HG02885 (cell line): ENCODE measurements at regions not wholly inside any gene's neighbourhood (a gene's known extent, or its start where the extent isn't known, plus 50 kb on each side); places are given as distances from the start of the nearest gene placed in this dataset.

Experiments
- ATAC-seq: cut with Tn5 transposase; IDR thresholded peaks from one replicate; pipeline ENCODE4 v1.9.1; 2021; ENCODE audit warnings: mild to moderate bottlenecking; ENCODE audit not compliant: unreplicated experiment, poor library complexity

DNA sequence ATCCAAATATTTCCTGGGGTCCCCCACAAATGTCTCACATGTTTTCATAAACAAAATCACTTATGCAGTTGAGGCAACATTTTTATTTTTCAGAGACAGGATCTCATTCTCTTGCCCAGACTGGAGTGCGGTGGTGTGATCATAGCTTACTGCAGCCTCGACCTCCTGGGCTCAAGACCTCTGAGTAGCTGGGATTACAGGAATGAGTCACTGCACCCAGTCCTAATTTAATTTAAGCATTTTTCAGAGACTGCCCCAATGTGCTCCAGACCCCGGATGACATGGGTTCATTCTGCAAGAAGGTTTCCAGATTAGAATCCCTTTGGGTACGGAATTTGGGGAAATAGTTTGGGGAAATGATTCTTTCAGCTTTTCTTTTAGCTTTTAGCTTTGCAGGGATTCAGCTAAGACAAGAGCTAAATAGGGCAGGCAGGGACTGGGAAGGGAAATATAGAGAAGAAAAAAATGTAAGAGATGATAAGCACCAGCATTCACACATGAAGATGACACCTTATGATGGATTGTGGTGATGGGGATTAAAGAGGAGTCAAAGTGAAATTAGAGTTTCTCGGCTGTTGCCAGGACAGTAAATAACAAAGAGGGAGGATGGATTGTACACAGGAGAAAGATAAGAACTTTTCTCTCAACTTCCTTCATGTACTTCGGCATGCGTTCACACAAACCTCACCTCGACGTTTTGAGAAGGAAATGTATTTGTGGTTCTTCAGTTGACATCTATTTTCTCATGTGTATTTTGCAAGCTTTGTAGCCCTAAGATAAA, 169.4 kb upstream of the TAB2 start:
- ATAC-seq = no peak

DNA sequence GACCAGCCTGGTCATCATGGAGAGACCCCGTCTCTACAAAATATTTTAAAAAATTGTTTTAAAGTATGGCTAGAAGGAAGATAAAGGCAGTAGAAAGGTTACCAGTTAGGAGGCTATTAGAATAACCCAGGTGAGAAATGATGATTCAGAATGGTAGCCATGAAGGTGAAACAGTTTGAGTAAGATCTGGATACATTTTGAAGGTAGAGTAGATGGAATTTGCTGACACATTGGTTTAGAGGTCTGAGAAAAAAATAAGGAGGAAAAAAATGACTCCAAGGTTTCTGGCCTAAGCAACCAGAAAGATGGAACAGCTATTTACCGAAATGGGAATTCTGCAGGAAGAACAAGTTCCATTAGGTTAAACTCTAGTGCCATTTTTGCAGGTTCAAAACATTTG, 167.9 kb upstream of the TAB2 start:
- no peak for ATAC-seq

DNA sequence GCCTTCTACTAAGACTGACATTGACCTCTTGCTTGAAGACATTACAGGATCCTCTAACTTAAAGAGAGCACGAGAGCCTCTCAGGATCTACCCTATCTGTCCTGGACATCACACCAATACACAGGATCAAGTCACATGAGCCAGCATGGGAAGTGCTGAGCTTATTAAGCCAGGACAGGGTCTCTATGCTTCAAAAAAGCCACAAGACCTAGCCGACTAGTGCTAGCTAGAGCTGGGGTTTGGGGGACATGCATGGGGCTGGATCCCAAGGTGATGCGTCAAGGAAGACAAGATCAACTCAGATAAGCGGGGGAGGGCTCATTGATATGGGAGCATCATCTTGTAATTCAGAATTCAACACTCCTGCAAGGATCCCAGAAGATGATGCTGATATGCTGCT, 167.2 kb upstream of the TAB2 start:
- no peak for ATAC-seq

DNA sequence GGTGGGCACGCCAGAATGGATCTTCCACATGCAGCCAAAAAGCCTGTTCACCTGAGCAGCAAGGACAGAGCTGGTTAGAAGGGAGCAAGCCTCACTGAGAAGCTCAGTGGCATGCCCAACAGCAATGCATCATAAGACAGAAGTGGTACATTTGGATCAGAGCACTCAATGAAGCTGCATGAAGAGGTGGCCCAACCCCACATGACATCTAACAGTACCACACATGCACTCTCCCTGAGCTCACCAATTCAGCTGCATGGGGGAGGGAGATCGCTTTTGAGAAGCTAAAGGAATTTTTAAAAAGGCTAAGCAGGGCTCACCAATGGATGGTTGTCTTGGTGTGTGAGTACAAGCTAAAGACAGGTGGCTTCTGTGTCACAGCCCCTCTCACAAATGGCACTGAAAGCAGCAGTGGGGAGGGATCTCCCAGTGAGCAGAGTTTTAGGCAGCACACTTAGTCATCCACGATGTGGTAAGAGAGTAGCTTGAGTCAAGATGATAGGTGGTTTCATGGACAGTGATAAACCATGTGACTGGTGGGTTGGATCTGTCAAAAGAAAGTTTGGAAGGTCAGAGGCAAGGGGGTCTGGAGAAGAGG, 166.6 kb upstream of the TAB2 start:
- no peak for ATAC-seq

DNA sequence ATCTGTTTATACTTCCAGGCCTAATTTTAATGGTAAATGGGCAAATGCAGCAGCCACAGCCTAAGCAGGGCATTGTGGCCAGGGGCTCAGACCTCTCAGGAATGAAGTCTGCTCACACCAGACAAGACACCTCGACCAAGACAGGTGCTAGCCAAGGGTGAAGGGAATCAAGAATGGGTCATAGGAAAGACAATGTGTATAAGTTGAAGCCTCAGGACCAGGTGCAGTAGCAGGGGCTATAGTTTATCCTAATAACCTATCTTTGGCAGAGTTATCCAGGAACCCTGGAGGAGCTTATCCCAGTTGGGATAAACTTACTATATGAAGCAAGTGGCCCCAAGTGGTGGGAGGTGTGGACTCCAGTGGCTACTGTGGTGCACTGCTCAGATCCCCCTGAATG, 165.0 kb upstream of the TAB2 start:
- ATAC-seq = no peak

DNA sequence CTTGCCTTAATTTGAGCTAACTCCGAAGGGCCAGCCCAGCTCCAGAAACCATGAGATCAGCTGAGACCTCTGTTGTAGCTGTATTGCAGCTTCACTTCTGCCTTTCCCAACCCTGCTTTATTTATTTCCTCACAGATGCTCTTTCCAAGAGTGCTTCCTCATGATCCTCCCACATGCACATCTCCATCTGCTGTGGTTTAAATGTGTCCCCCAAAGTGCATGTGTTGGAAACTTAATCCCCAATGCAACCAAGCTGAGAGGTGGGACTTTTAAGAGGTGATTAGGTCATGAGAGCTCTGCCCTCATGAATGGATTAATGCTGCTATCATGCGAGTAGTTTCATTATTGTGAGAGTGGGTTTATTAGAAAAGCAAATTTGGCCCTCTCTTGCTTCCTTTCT, 164.4 kb upstream of the TAB2 start:
- no peak for ATAC-seq

DNA sequence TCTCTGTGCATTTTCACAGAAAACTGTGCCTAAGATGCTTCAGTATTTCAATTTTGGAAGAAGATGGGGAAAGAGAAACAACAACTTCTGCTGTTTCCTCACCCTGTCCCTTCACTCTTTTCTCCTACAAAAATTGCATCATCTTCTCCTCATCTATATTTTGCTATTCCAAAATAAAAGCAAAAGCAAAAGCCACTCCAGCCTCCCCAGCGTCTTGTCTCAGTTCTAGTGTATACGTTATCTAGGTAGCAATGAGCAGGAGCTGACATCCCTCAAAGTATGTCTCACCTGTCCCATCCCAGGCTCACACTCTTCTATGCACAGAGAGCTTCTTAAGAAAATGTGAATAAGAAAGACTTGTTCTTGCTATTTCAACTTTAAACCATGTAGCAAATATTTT, 163.8 kb upstream of the TAB2 start:
- no peak for ATAC-seq

DNA sequence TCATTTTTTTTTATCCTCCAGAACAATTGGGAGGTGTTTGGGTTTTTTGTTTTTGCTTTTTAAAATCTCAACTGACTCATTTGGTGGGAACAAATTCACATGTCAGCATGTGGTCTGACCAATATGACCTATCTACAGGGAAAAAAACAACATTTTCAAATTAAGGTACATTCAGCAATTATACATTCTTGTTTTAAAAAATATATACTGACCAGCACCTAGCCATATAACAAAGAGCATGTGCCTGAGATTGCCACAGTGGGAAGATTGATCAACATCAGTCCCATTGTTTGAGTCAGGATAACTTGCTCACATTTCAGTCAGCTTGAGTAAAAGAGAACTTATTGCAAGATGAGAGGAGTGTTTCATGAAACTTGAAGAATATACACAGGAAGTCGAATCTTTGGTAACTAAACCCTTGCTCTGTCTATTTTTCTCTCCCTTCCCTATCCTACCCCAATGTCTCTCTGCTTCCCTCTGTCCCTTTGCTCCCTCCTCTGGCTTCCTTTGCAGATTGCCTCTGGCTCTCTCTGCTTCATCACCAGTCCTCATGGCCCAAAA, 163.2 kb upstream of the TAB2 start:
- no peak for ATAC-seq

DNA sequence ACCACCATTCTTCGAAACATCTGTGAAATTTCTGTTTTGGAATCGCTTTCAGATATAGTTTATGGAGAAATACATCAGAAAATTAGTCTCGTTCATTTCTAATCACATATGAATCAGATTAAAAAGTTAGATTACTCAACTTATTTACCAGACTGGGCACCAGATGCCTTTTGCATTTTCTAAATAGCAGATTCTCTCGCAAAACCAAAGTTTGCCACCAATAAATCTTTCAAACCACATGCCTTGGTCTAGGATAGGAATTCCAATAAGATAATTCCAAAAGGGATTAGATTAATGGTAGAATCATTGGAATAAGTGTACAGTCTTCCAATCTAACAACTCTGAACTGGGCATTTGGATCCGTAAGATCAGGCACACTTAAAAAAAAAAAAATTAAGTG, 160.4 kb upstream of the TAB2 start:
- no peak for ATAC-seq

DNA sequence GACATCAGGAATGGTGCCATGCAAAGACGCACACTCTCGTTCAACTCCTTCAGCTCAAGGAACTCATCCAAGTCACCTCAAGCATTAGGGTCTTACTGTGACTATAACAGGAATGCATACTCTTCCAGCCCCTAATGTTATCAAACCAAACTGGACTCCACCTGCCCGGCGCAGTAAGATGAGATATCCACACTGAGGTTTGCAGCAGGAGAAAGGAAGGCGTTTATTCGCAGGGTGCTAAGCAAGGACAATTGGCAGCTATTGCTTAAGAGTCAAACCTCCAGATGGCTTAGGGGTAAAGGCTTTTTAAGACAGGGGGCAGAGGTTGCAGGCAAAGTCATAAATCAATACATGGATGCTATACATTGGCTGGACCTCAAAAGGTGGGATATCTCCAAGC, 159.4 kb upstream of the TAB2 start:
- ATAC-seq = no peak

DNA sequence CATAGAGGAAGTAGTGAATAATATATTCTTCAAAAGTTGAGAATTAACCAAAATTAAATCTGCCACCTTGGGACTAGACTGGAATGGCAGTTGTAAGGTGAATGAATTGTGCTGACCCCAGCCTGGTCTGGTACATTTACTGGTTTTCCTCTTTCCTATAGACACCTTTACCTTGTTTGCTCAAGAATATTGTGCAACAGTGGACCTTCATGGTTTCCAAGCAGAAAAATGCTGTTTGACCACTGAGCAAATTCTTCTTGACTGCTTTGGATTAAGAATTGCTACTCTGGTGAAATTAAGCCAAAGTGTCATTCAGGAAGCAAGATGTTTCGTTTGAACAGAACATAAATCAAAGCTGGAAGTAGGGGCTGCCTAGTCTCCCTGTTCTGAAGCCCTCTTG, 156.6 kb upstream of the TAB2 start:
- no peak for ATAC-seq

DNA sequence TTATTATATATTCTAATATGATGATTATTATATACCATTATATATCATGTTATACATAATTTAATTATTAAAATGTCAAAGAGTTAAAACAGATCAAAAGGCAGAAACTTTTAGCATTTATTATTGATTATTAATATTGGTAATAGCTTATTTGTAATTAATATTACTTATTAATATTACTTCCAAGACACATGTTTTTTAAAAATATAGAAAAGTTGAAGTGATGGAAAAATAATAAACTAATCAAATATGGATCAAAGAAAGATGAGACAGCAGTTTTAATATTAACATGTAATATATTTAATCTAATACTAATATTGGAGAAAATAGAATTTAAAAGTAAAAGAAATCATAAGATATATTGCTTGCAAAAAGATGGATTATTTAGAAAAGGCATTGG, 154.6 kb upstream of the TAB2 start:
- no peak for ATAC-seq

DNA sequence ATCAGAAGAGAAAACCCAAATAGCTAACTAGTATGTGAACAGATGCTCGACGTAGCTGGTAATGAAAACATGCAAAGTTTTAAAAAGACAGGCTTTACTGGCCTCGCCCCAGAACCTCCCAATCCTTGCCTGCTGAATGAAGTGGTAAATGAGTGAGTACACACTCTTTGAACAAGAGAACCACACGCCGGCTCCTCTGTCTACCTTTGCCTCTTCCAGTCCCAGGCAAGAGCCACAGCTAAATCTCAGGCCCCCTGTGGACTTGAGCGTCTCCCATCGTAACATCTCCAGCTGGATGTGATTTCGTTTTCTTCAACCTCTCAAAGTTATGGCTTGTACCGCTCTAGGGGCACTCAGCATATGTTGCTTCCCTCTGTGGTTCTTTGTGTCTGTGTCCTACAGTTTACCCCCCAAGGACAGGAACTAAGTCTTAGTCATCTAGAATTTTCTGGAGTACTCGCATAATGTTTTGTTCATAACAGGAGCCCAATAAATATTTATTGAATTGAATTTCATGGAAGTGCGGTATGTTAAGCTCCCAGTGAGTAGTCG, 153.2 kb upstream of the TAB2 start:
- ATAC-seq = no peak

DNA sequence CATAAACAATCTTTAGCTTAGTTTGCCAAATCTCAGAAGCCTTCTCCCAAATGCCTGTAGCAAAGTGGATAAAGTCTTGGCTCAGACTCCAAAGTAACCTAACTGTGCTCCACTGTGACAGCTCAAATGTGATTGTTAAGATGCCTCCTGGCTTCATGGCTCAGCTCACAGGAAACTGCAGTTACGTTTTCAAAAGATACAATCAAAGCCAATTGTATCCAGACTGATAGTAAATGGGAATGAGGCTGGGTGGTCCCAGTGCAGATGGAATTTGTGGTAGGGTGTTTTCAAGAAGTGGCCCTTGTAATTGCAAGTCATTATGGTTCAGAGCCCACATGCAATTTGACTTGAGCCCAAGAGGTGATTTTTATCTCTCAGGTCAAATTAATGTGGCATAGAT, 151.2 kb upstream of the TAB2 start:
- ATAC-seq = no peak

DNA sequence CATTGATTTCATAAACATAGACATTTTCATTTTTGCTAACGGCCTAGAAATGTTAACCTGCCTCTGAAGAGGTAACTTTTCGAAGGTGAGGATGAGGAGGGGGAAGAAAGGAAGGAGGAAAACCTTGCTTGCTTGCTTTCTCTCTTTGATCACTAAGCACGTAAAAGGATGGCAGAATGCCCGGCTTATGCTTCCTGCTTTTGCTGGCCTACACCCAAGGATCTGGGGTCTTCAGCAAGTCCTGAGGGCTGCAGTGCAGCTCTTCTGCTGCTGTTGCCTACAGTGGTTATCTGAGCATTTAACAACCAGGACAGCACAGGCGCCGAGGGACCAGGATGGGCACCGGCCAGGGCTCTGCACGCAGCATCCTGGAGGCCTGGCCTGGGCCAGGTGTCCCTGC, 150.8 kb upstream of the TAB2 start:
- ATAC-seq = no peak

DNA sequence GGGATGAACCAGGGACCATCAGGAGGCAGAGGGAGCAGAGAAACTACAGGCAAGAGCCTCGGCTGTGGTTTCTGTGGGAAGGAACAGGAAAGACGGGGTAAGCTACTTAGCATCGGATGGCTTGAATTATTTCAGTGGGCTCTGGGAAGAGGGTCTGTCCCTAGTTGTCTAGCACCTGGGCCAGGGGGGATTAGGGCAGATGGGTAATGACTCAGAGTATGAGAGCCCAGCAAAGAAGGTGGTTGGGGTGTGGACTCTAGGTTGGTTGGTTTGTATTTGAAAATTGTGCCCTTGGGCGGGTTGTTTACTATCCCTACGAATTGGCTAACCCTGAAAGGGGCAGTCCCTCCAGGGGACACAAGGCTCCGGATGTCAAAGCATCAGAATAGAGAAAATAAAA, 148.5 kb upstream of the TAB2 start:
- no peak for ATAC-seq

DNA sequence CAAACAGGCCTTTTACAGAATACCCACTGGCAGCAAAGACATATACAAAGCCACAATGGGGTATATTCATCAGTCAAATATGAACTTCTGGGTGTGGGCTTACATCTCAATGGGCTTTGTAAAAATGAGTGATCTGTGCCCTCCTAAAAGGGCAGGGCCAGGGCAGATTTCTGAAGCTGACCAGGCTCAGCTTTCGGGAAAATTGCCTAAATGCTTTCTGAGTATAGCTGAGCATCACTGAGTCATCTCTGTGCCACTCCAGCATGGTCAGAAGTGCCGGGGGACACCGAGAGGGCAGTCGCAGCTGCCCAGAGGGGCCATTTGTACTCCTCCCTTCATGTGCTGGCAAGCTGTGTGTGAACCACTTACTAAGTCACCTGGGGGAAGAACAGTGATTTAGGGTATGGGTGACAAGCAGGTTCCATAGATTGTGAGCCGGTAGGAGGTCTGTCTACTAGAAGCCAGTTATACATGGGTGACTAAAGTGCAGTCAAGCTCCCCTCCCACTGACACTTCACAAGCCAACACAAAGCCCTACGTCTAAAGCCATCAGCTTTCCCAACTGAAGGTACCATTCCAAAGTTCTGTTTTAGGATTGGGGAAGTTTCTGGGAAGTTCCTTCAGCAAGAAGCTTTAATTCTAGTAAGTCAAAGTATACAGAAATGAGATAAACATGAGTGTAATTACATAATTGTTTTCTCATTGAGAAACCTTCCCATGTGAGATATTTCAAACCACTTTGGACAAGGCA, 147.6 kb upstream of the TAB2 start:
- ATAC-seq = no peak

DNA sequence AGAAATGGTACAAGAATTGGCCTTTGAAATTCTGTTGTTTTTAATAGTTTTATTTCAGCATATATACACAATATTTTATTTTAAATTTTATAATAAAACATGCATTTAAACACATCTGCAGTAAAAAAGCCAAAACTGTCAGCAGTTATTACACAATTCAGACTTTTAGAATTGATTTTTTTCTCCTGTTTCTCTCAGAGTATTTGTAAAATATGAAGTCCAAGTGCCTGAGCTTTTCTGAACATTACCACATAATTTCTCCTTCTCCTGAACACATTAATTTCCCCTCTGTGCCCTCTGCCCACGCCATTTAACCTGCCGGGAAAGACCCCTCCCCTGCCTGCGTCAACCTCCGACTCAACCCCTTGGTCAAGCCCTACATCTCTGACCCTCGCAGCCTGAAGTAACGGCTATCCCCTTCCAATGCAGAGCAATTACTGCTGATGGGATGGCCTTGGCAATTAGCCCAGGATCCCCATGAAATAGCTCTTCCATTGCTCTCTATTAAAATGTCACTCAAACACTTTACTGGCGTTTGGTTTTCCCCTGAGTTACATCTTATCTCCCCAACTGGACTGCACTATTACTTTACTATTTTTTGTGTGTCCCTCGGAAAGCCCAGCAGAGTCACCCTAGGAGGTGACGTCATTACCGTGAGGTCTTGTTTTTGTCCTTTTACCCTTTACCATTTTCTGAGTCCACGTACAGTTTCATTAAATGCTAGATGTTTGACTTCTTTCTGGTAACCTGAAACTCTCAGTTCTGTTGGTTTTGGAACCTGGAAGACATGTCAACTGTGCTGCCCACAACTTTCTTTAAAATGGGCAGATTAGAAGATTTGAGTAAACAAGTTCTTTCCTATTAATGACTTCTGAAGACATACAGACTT, 146.7 kb upstream of the TAB2 start:
- no peak for ATAC-seq

DNA sequence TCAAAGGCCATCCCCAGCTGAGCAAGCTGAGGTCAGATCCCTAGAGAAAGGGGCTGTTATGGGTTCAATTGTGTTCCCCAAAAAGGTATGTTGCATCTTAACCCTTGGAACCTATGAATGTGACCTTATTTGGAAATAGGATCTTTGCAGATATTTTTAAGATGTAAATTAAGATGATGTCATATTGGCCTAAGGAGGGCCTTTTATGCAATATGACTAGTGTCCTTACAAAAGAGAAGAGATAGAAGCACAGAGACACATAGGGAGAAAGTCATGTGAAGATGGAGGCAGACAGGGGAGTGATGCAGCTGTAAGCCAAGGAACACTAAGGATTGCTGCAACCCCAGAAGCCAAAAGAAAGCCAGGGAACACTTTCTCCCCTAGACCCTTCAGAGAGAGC, 144.3 kb upstream of the TAB2 start:
- ATAC-seq = no peak

DNA sequence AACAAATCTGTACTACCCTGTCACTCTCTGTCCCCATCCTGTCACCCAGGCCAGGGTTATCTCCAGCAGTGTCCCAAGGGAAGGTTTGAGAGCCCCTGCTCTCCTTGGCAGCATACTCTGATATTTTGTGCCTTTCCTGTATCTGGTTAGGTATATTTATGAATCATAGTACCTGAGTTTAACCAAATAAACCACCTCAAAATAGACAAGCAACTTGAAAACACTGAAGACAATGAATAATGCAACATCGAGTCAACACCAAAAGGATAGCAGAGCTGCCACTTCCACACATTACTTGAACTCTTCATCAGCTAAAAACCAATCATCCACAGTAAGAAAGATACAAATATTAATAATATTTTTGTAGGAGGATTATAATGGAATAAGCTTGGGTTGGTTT, 142.6 kb upstream of the TAB2 start:
- ATAC-seq = no peak
